Hepatocyte (in vitro differentiated cells): ENCODE measurements at regions not wholly inside any gene's neighbourhood (a gene's known extent, or its start where the extent isn't known, plus 50 kb on each side); places are given as distances from the start of the nearest gene placed in this dataset.

Experiments
- DNase-seq: peaks from one replicate; pipeline ENCODE4 v3.0.0-alpha.2; 2016; ENCODE audit warnings: low spot score
- H2AFZ ChIP-seq: fragments of 200-600 bp; sonication (generic); 2 replicates; pipeline ENCODE4 v1.6.0; 2016; ENCODE audit warnings: antibody characterized with exemption, mild to moderate bottlenecking
- H3K27ac ChIP-seq: fragments of 200-600 bp; sonication (generic); 2 replicates; pipeline ENCODE4 v1.5.1; 2016; ENCODE audit warnings: mild to moderate bottlenecking
- H3K27me3 ChIP-seq: fragments of 200-600 bp; sonication (generic); 2 replicates; pipeline ENCODE4 v1.6.1; 2016
- H3K36me3 ChIP-seq: fragments of 200-600 bp; sonication (generic); replicated peaks from 2 replicates; pipeline ENCODE4 v1.5.1; 2016; ENCODE audit warnings: low read depth; ENCODE audit not compliant: insufficient read depth
- H3K4me1 ChIP-seq: fragments of 200-600 bp; sonication (generic); 2 replicates; pipeline ENCODE4 v1.5.1; 2016; ENCODE audit warnings: mild to moderate bottlenecking, moderate library complexity; ENCODE audit not compliant: insufficient read depth
- H3K4me2 ChIP-seq: fragments of 200-600 bp; sonication (generic); 2 replicates; pipeline ENCODE4 v1.6.0; 2016
- H3K4me3 ChIP-seq: fragments of 200-600 bp; sonication (generic); 2 replicates; pipeline ENCODE4 v1.5.1; 2016; ENCODE audit warnings: mild to moderate bottlenecking
- H3K79me2 ChIP-seq: fragments of 200-600 bp; sonication (generic); 2 replicates; pipeline ENCODE4 v1.6.0; 2017; ENCODE audit warnings: mild to moderate bottlenecking
- H3K9me2 ChIP-seq: fragments of 200-600 bp; sonication (generic); replicated peaks from 2 replicates; pipeline ENCODE4 v1.6.0; 2017; ENCODE audit warnings: mild to moderate bottlenecking; ENCODE audit not compliant: insufficient read depth
- H3K9me3 ChIP-seq: fragments of 200-600 bp; sonication (generic); 2 replicates; pipeline ENCODE4 v1.5.1; 2016; ENCODE audit warnings: low read depth, mild to moderate bottlenecking
- H4K20me1 ChIP-seq: fragments of 200-600 bp; sonication (generic); 2 replicates; pipeline ENCODE4 v1.6.0; 2016; ENCODE audit warnings: mild to moderate bottlenecking; ENCODE audit not compliant: insufficient read depth, poor library complexity, severe bottlenecking
- EZH2 ChIP-seq: fragments of 200-600 bp; sonication (generic); IDR thresholded peaks from 2 replicates; pipeline ENCODE4 v1.6.1; 2016; ENCODE audit warnings: antibody characterized with exemption, mild to moderate bottlenecking, borderline replicate concordance
- EZH2phosphoT487 ChIP-seq: fragments of 200-600 bp; sonication (generic); IDR thresholded peaks from one replicate; pipeline ENCODE4 v1.6.1; 2018; ENCODE audit warnings: antibody characterized with exemption, mild to moderate bottlenecking, low read depth, moderate library complexity; ENCODE audit not compliant: unreplicated experiment, severe bottlenecking
- WGBS: methylation state at CpG from one replicate; pipeline ENCODE4 v1.1.6; 2016; ENCODE audit warnings: low lambda C conversion rate; ENCODE audit errors: missing lambda C conversion rate; 5-methylcytosine and 5-hydroxymethylcytosine counted together
- TF ChIP-seq, protein P1 (sequence below): fragments of 200-600 bp; sonication (generic); IDR thresholded peaks from 2 replicates; pipeline ENCODE4 v1.5.1; 2016; ENCODE audit warnings: antibody characterized with exemption, mild to moderate bottlenecking; ENCODE audit not compliant: poor library complexity

DNA sequence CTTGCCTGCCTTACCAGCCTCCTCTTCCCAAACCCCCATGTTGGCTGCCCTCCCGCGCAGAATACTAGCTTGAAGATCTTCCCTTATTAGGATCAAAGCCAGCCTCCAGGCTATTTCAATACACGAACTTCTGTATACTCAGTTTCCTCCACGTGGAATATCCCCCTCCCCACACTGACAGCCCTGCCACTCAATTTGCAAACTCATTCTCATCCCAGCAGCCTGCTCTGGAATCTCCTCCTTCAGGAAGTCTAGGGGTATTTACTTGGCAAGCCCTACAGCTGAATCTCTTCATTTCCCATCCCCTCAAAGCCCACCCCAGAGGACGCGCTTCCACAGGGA lies 157.0 kb upstream of the SMIM23 start:
- Histone ChIP-seq H4K20me1 (no peaks in the 10 kb centered on the region), H3K79me2 (no peaks in the 10 kb centered on the region), H3K9me3 (no peaks in the 10 kb centered on the region), H3K36me3 (no peaks in the 10 kb centered on the region), H3K4me2 (no peak overlapping the region), H3K9me2 (no peaks in the 10 kb centered on the region), H3K27ac (no peak overlapping the region), H3K4me3 (no peak overlapping the region), H2AFZ (no peak overlapping the region), H3K4me1 (peaks cover 6% of the 10 kb centered on the region), H3K27me3 (peaks cover 3% of the 10 kb centered on the region)
- TF ChIP-seq, protein P1, sequence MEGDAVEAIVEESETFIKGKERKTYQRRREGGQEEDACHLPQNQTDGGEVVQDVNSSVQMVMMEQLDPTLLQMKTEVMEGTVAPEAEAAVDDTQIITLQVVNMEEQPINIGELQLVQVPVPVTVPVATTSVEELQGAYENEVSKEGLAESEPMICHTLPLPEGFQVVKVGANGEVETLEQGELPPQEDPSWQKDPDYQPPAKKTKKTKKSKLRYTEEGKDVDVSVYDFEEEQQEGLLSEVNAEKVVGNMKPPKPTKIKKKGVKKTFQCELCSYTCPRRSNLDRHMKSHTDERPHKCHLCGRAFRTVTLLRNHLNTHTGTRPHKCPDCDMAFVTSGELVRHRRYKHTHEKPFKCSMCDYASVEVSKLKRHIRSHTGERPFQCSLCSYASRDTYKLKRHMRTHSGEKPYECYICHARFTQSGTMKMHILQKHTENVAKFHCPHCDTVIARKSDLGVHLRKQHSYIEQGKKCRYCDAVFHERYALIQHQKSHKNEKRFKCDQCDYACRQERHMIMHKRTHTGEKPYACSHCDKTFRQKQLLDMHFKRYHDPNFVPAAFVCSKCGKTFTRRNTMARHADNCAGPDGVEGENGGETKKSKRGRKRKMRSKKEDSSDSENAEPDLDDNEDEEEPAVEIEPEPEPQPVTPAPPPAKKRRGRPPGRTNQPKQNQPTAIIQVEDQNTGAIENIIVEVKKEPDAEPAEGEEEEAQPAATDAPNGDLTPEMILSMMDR = no peak
- TF ChIP-seq EZH2phosphoT487 (no peak), EZH2 (no peak)
- no peak for DNase-seq
- WGBS = 58% methylated on average over 6 of the region's 6 CpGs

- no peak overlapping the region for H3K4me2 ChIP-seq
- H2AFZ ChIP-seq = no peak overlapping the region
- H4K20me1 ChIP-seq = no peaks in the 10 kb centered on the region
- no peaks in the 10 kb centered on the region for H3K9me2 ChIP-seq
- H3K4me1 ChIP-seq = peaks cover under 1% of the 10 kb centered on the region
- H3K79me2 ChIP-seq = no peaks in the 10 kb centered on the region
- no peak overlapping the region for H3K4me3 ChIP-seq
- no peaks in the 10 kb centered on the region for H3K36me3 ChIP-seq
- TF ChIP-seq EZH2phosphoT487 (no peak), EZH2 (no peak)
- TF ChIP-seq, protein P1 = no peak
- no peak for DNase-seq
- H3K27ac ChIP-seq = no peak overlapping the region
- 82% methylated on average over 7 of the region's 7 CpGs for WGBS
- H3K27me3 ChIP-seq = peaks cover 4% of the 10 kb centered on the region
- H3K9me3 ChIP-seq = no peaks in the 10 kb centered on the region
These were observed 156.4 kb upstream of the SMIM23 start for GRCh38 chr5:171629221-171629620.

DNA sequence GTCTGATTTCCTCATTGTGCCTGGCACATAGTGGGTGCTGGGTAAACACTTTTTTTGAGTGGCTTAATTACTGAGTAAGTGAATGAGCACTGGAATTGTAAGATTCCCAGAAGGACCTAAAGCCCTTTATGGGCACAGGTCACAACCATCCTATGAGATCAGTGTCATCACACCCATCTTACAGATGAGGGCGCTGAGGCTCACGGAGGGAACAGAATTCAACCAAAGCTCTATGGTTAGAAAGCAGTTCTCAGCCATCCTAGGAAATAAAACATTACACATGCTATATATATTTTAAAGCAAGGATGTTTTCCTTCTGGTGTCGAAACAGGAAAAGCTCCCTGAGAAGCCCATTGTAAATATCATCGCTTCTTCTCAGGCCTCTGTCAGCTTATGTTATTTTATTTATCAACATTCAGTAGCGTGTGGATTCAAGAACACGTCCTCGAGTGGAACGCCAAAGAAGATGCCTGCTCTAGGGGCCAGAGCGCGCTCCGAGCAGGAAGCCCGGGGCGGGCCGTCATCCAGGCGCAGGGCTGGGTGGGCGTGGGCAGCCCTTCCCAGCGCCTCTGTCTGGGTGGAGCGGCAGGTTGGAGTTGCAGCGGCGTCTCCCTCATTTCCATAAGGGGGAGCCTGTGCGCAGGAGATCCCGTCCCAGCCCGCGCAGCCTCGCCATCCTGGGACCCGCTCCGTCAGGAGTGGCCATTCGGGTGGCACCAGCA lies 155.8 kb upstream of the SMIM23 start:
- Histone ChIP-seq H3K9me3 (no peaks in the 10 kb centered on the region), H4K20me1 (no peaks in the 10 kb centered on the region), H3K79me2 (no peaks in the 10 kb centered on the region), H3K27me3 (peaks cover 6% of the 10 kb centered on the region), H3K4me2 (peak overlapping the region; percentile 70), H3K4me3 (no peak overlapping the region), H3K36me3 (no peaks in the 10 kb centered on the region), H2AFZ (no peak overlapping the region), H3K9me2 (no peaks in the 10 kb centered on the region), H3K27ac (no peak overlapping the region), H3K4me1 (no peaks in the 10 kb centered on the region)
- TF ChIP-seq, protein P1 = peak; percentile 65
- TF ChIP-seq EZH2phosphoT487 (no peak), EZH2 (no peak)
- DNase-seq = peak; percentile 81
- 16% methylated on average over 23 of the region's 28 CpGs for WGBS
